Endothelial cell of umbilical vein (primary cell): ENCODE measurements at regions not wholly inside any gene's neighbourhood (a gene's known extent, or its start where the extent isn't known, plus 50 kb on each side); places are given as distances from the start of the nearest gene placed in this dataset.

Source experiments
- BruUV-seq: library from RNA; stranded (reverse); fragments of 400-500 nt; replicated peaks from 2 replicates; lab custom pipeline; 2021; lab: Mats Ljungman, UMichigan
- CTCF ChIA-PET: fragments of 300-600, 350-600 bp; sonication (Branson Sonifier 250); formaldehyde crosslinking; loops from one replicate; lab custom pipeline; 2021; ENCODE audit warnings: antibody characterized with exemption, inconsistent platforms; lab: Charles Lee
- POLR2A ChIA-PET: fragments of 300-600, 350-600 bp; sonication (Branson Sonifier 250); formaldehyde crosslinking; loops from one replicate; lab custom pipeline; 2021; ENCODE audit warnings: antibody characterized with exemption, inconsistent platforms; lab: Charles Lee
- DNase-seq: peaks from one replicate; pipeline ENCODE4 v3.0.0-alpha.2; 2011; ENCODE audit warnings: low read depth, low spot score
- FAIRE-seq: peaks from 2 replicates; lab custom pipeline; 2011; peaks lifted over from hg19 to GRCh38; lab: Jason Lieb, UNC
- H2AFZ ChIP-seq: 2 replicates; pipeline ENCODE4 v1.6.0; 2012; ENCODE audit warnings: low read depth, low read length, control low read depth, inconsistent platforms
- H3K27ac ChIP-seq: 2 replicates; pipeline ENCODE4 v1.5.1; 2011; ENCODE audit warnings: low read depth, mild to moderate bottlenecking, control low read depth, low read length, moderate library complexity; ENCODE audit not compliant: insufficient read depth
- H3K27me3 ChIP-seq, 2 experiments: 2 replicates each; pipeline versions ENCODE4 v1.6.0 to v1.6.1; 2011; ENCODE audit warnings: low read length in 2 of 2, mixed read lengths in 1 of 2; ENCODE audit not compliant: control insufficient read depth in 2 of 2, insufficient read depth in 2 of 2
- H3K36me3 ChIP-seq, 2 experiments: 2 replicates in 1 of 2; 3 replicates in 1 of 2; pipeline ENCODE4 v1.5.1; 2011; ENCODE audit warnings: low read length in 2 of 2, mild to moderate bottlenecking in 1 of 2, moderate library complexity in 1 of 2; ENCODE audit not compliant: control insufficient read depth in 2 of 2, insufficient read depth in 2 of 2; ENCODE audit errors: extremely low read depth in 1 of 2
- H3K4me1 ChIP-seq: 3 replicates; pipeline ENCODE4 v1.5.1; 2011; ENCODE audit warnings: mild to moderate bottlenecking, low read length; ENCODE audit not compliant: control insufficient read depth, insufficient read depth; ENCODE audit errors: extremely low read depth
- H3K4me2 ChIP-seq: 2 replicates; pipeline ENCODE4 v1.6.1; 2011; ENCODE audit warnings: low read length, control low read depth, mixed read lengths; ENCODE audit not compliant: insufficient read depth
- H3K4me3 ChIP-seq, 3 experiments: fragments of 200-600 bp in 1 of 3; sonication (generic), shearing (Covaris generic) in 1 of 3; replicated peaks in 1 of 3; 2 replicates each; pipeline ENCODE4 v1.5.1; 2011 to 2016; ENCODE audit warnings: control low read depth in 3 of 3, low read length in 3 of 3, mild to moderate bottlenecking in 2 of 3, inconsistent platforms in 1 of 3, low read depth in 1 of 3, moderate library complexity in 1 of 3; ENCODE audit not compliant: insufficient read depth in 1 of 3
- H3K79me2 ChIP-seq: 2 replicates; pipeline ENCODE4 v1.6.0; 2012; ENCODE audit warnings: low read length, inconsistent platforms; ENCODE audit not compliant: control insufficient read depth, insufficient read depth
- H3K9ac ChIP-seq: replicated peaks from 2 replicates; pipeline ENCODE3; 2011; ENCODE audit warnings: low read length, control low read depth; ENCODE audit not compliant: insufficient read depth; ENCODE audit errors: extremely low read depth
- H3K9me1 ChIP-seq: replicated peaks from 3 replicates; pipeline ENCODE4 v1.6.0; 2011; ENCODE audit warnings: mild to moderate bottlenecking, low read length; ENCODE audit not compliant: control insufficient read depth, insufficient read depth; ENCODE audit errors: extremely low read depth
- H3K9me3 ChIP-seq: replicated peaks from 2 replicates; pipeline ENCODE4 v1.5.1; 2012; ENCODE audit warnings: low read length, inconsistent platforms; ENCODE audit not compliant: control insufficient read depth, insufficient read depth
- H4K20me1 ChIP-seq: replicated peaks from 2 replicates; pipeline ENCODE3; 2011; ENCODE audit warnings: mild to moderate bottlenecking, low read length; ENCODE audit not compliant: control insufficient read depth, insufficient read depth; ENCODE audit errors: extremely low read depth
- EZH2 ChIP-seq: IDR thresholded peaks from 2 replicates; pipeline ENCODE4 v1.6.1; 2012; ENCODE audit warnings: borderline replicate concordance, low read depth, mild to moderate bottlenecking, moderate library complexity, low read length, inconsistent platforms; ENCODE audit not compliant: severe bottlenecking
- FOS ChIP-seq: IDR thresholded peaks from 2 replicates; pipeline ENCODE4 v1.6.1; 2011; ENCODE audit warnings: mild to moderate bottlenecking, low read length, moderate library complexity, borderline replicate concordance; ENCODE audit not compliant: insufficient read depth
- GATA2 ChIP-seq: IDR thresholded peaks from 2 replicates; pipeline ENCODE4 v1.7.0; 2011; ENCODE audit warnings: low read depth, mild to moderate bottlenecking, moderate library complexity, mixed read lengths, low read length; ENCODE audit not compliant: insufficient read length, insufficient read depth
- JUN ChIP-seq: IDR thresholded peaks from 2 replicates; pipeline ENCODE4 v1.6.1; 2011; ENCODE audit warnings: borderline replicate concordance, low read depth; ENCODE audit not compliant: insufficient read length, insufficient read depth
- MYC ChIP-seq: IDR thresholded peaks from one replicate; pipeline ENCODE4 v1.6.1; 2011; ENCODE audit warnings: mild to moderate bottlenecking, low read depth, low read length
- POLR2A ChIP-seq: IDR thresholded peaks from 2 replicates; pipeline ENCODE4 v1.6.1; 2012; ENCODE audit warnings: low read depth, mild to moderate bottlenecking, control low read depth, low read length
- POLR2AphosphoS5 ChIP-seq: IDR thresholded peaks from 2 replicates; pipeline ENCODE4 v1.6.1; 2012; ENCODE audit warnings: low read depth, mild to moderate bottlenecking, control low read depth, low read length, moderate library complexity; ENCODE audit not compliant: insufficient read depth
- dilution Hi-C: fragments of 300-500 bp; cut with MboI; formaldehyde crosslinking; loops from one replicate; pipeline ENCODE4 v1.15.0; 2019; ENCODE audit warnings: low sequenced_read_pairs; ENCODE audit not compliant: extremely low pct_ligation_motif_present
- intact Hi-C: fragments of 100-400 bp; cut with micrococcal nuclease; formaldehyde crosslinking; loops from one replicate; pipeline ENCODE4 v1.10.0; 2022
- TF ChIP-seq, protein P1 (sequence below): IDR thresholded peaks from 2 replicates; pipeline ENCODE4 v1.6.1; 2011; ENCODE audit not compliant: insufficient read depth, insufficient read length
- TF ChIP-seq, protein P2 (sequence below), 2 donors: IDR thresholded peaks; 1 replicate in 1 of 2; 2 replicates in 1 of 2; pipeline ENCODE4 v1.5.1; 2011; ENCODE audit warnings: low read length in 2 of 2, mild to moderate bottlenecking in 2 of 2, moderate library complexity in 2 of 2, control low read depth in 1 of 2, inconsistent platforms in 1 of 2, low read depth in 1 of 2; ENCODE audit not compliant: insufficient read depth in 1 of 2; ENCODE audit errors: extremely low read depth in 1 of 2

DNA sequence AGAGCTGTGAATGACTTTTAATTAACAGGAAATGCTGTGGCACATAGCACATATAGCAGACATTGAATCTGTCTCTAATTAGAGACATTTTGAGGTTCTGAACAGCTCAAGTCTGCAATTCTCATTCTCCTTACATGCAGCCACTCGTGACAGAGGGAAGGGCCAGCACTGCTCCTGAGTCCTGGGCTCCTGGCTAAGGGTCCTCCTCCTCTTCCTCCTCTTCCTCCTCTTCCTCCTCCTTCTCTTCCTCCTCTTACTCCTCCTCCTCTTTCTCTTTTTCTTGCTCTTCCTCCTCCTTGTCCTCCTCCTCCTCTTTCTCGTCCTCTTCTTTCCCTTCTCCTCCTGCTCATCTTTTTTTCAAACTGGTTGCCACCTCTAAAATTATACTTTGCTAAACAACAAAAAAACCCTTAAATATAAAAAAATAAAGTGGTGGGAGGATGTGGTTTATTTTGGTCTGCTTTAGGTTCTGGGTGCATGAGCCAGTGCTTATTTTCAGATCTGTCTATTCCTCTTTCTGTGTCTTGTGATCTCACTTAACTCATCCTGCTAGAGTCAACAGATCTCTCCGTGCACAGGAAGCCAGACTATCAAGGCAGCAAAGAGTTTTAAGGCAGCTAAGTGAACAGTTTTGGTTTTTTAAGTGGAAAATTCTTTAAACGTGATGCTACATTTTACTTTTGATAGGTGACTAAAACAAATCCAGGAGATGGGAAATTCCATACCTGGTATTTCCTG, 159.3 kb downstream of the CD83 start:
- POLR2A ChIA-PET, result no interaction called here
- H3K79me2 ChIP-seq, result no peaks in the 10 kb centered on the region
- no peak overlapping the region for H3K27ac ChIP-seq
- no peaks in the 10 kb centered on the region for H3K9me1 ChIP-seq
- no peaks in the 10 kb centered on the region for H3K4me1 ChIP-seq
- no TSS peak for BruUV-seq
- peaks cover 16% of the 10 kb centered on the region for H3K9me3 ChIP-seq
- H3K4me2 ChIP-seq, result no peak overlapping the region
- H3K27me3 ChIP-seq, result no peaks in the 10 kb centered on the region
- FAIRE-seq (no peak), DNase-seq (no peak)
- H2AFZ ChIP-seq, result no peak overlapping the region
- no peaks in the 10 kb centered on the region for H3K36me3 ChIP-seq
- no peaks in the 10 kb centered on the region for H4K20me1 ChIP-seq
- CTCF ChIA-PET, result no interaction called here
- dilution Hi-C loops (no loop called here), intact Hi-C loops (no loop called here)
- H3K9ac ChIP-seq, result no peak overlapping the region
- H3K4me3 ChIP-seq, result no peak overlapping the region
- TF ChIP-seq EZH2, result no peak
- TF ChIP-seq JUN, result no peak
- TF ChIP-seq POLR2A, result no peak
- no peak for TF ChIP-seq POLR2AphosphoS5
- TF ChIP-seq, protein P1, sequence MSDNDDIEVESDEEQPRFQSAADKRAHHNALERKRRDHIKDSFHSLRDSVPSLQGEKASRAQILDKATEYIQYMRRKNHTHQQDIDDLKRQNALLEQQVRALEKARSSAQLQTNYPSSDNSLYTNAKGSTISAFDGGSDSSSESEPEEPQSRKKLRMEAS, result no peak
- TF ChIP-seq FOS, result no peak
- TF ChIP-seq, protein P2, sequence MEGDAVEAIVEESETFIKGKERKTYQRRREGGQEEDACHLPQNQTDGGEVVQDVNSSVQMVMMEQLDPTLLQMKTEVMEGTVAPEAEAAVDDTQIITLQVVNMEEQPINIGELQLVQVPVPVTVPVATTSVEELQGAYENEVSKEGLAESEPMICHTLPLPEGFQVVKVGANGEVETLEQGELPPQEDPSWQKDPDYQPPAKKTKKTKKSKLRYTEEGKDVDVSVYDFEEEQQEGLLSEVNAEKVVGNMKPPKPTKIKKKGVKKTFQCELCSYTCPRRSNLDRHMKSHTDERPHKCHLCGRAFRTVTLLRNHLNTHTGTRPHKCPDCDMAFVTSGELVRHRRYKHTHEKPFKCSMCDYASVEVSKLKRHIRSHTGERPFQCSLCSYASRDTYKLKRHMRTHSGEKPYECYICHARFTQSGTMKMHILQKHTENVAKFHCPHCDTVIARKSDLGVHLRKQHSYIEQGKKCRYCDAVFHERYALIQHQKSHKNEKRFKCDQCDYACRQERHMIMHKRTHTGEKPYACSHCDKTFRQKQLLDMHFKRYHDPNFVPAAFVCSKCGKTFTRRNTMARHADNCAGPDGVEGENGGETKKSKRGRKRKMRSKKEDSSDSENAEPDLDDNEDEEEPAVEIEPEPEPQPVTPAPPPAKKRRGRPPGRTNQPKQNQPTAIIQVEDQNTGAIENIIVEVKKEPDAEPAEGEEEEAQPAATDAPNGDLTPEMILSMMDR (IDR thresholded peaks at IDR 0.05; ENCODE audit: extremely low read depth in 1 of 2, insufficient read depth in 1 of 2, low read depth in 1 of 2, low read length in 2 of 2), result no peak
- TF ChIP-seq MYC, result no peak
- no peak for TF ChIP-seq GATA2
